Aorta (tissue), 5 donors: ENCODE measurements at regions not wholly inside any gene's neighbourhood (a gene's known extent, or its start where the extent isn't known, plus 50 kb on each side); places are given as distances from the start of the nearest gene placed in this dataset.

Source experiments
- ATAC-seq: fragments of 200-7000 bp; cut with Tn5 transposase; one replicate; pipeline ENCODE4 v1.9.1; 2022; ENCODE audit warnings: moderate library complexity; ENCODE audit not compliant: low FRiP score
- DNase-seq, 2 donors: peaks; one replicate each; pipeline ENCODE4 v3.0.0-alpha.2; 2020
- H3K27ac ChIP-seq, 2 donors: one replicate each; pipeline ENCODE4 v1.5.1; 2013; ENCODE audit warnings: low read length in 2 of 2, mild to moderate bottlenecking in 2 of 2, moderate library complexity in 2 of 2, control low read depth in 1 of 2, inconsistent platforms in 1 of 2, low read depth in 1 of 2
- H3K27me3 ChIP-seq, 2 donors: one replicate each; pipeline ENCODE4 v1.6.1; 2013; ENCODE audit warnings: control low read depth in 1 of 2, low read length in 1 of 2, mild to moderate bottlenecking in 1 of 2, moderate library complexity in 1 of 2; ENCODE audit not compliant: insufficient read depth in 2 of 2, control insufficient read depth in 1 of 2
- H3K36me3 ChIP-seq, 2 donors: one replicate each; pipeline ENCODE4 v1.6.1; 2013; ENCODE audit warnings: control low read depth in 1 of 2, low read length in 1 of 2, mild to moderate bottlenecking in 1 of 2; ENCODE audit not compliant: insufficient read depth in 2 of 2, control insufficient read depth in 1 of 2
- H3K4me1 ChIP-seq, 2 donors: one replicate each; pipeline ENCODE4 v1.6.1; 2013; ENCODE audit warnings: low read length in 2 of 2, control low read depth in 1 of 2, mild to moderate bottlenecking in 1 of 2, moderate library complexity in 1 of 2; ENCODE audit not compliant: insufficient read depth in 2 of 2, control insufficient read depth in 1 of 2
- H3K4me3 ChIP-seq, 2 donors: one replicate each; pipeline ENCODE4 v1.5.1; 2013; ENCODE audit warnings: low read length in 2 of 2, control low read depth in 1 of 2, mild to moderate bottlenecking in 1 of 2
- H3K9me3 ChIP-seq: one replicate; pipeline ENCODE4 v1.6.1; 2013; ENCODE audit warnings: mild to moderate bottlenecking, low read length; ENCODE audit not compliant: control insufficient read depth
- WGBS, 2 donors: extraction: QIAGEN DNeasy Blood & Tissue Kit; methylation state at CpG; one replicate each; pipeline ENCODE4 v1.1.7; 2013; 5-methylcytosine and 5-hydroxymethylcytosine counted together
- intact Hi-C, 2 donors: fragments of 100-400 bp; cut with DNase I; formaldehyde crosslinking; loops; one replicate each; pipeline versions ENCODE4 v1.14.2 to v1.15.0; 2022
- donor health status: healthy with polysubstance abuse.
- donor health status: Bipolar disorder and iron deficiency.
- donor health status: DM: no; HTN: no; CAD: no.
- donor health status: DM: no; HTN: no; CAD: no.
- donor health status: DM: yes; HTN: yes; CAD: no.

DNA sequence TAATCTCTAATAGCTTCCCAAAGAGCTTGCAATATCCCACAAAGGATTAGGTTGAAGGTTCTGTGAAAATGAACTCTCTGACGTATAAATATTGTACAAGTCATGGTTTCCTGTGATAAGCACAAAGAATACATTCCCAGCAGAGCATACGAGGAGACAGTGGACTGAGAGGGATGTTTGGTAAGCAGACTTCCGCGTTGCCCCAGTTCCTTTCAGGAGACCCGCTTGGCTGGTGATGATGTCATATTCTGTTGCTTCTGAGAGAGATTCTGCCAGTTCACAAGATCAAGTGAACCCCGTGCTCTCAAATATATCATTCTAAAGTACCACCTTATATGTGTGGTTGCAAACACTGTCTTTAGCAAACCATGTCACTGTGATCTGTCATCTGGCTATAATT lies 323.9 kb upstream of the CASK start:
- ATAC-seq (no peak), DNase-seq (no peak)
- H3K36me3 ChIP-seq, result no peaks in the 10 kb centered on the region
- no peak overlapping the region for H3K27ac ChIP-seq
- H3K4me1 ChIP-seq, result no peaks in the 10 kb centered on the region
- H3K4me3 ChIP-seq, result no peak overlapping the region
- WGBS, 2 donors, result 29 to 45% methylated on average over 6 of the region's 6 CpGs
- intact Hi-C loops, result no loop called here
- no peaks in the 10 kb centered on the region for H3K9me3 ChIP-seq
- H3K27me3 ChIP-seq, result no peaks in the 10 kb centered on the region

DNA sequence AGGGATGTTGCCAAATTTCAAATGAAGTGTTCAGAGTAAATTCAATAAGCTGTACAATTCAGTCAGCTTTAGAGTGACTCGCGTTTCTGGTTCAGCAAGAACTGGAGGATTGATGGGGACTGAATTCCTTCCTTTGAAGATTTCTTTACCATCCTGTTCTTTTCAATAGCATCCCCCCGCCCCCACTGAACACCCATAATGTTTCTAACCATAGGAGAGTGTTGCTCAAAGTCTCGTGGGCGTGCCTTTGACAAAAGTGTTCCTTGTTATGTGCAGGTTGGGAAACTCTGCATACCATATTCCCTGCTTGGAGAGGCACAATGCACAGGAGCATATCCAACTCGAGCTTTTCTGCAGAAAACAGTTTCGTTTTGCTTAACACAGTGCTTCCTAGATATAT lies 323.5 kb upstream of the CASK start:
- no peak for DNase-seq
- intact Hi-C loops, result no loop called here
- Histone ChIP-seq H3K27ac (no peak overlapping the region), H3K4me3 (no peak overlapping the region), H3K4me1 (no peaks in the 10 kb centered on the region), H3K27me3 (no peaks in the 10 kb centered on the region), H3K36me3 (no peaks in the 10 kb centered on the region), H3K9me3 (no peaks in the 10 kb centered on the region)
- ATAC-seq, result no peak
- WGBS, 2 donors, result 17 to 27% methylated on average over 7 of the region's 7 CpGs

DNA sequence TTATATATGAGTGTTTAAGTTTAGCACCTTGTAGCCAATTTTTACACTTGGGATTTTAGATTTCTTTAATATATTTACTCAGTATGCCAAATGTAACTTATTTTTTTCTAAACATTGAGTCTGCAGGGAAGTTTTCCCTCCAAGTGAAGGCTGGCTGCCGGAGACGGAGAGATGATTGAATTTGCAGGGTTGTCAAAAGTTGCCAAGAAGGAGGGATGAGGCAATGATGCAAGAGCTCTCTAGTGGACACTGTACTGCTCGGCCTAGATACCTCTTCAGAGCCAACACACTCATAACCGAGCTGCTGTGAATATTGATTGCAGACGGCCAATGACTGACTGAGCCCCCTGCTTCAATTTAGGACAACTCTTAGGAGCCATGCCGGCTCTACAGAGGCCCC lies 318.6 kb upstream of the CASK start:
- H3K27ac ChIP-seq, result no peak overlapping the region
- no peaks in the 10 kb centered on the region for H3K36me3 ChIP-seq
- no peaks in the 10 kb centered on the region for H3K4me1 ChIP-seq
- H3K4me3 ChIP-seq, result no peak overlapping the region
- 62 to 84% methylated on average over 6 of the region's 6 CpGs for WGBS, 2 donors
- no peaks in the 10 kb centered on the region for H3K9me3 ChIP-seq
- ATAC-seq (no peak), DNase-seq (no peak)
- H3K27me3 ChIP-seq, result no peaks in the 10 kb centered on the region
- intact Hi-C loops, result no loop called here

DNA sequence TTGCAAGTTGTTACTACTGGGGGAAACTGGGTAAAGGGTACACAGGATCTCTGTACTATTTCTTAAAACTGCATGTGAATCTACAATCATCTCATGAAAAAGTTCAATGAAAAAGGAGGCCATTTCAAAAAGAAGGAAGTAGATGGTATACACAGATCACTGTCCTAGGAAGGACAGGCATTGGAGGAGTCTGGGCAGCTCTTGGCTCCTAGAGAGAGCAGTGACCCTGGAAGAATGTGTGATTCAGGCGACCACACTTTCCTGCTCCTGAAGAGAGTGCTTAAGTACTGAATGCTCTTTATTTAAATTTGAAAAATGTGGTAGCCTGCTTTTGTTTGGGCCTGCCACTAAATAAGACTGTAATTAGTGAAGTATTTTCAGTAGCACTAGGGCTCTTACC lies 318.1 kb upstream of the CASK start:
- Histone ChIP-seq H3K9me3 (no peaks in the 10 kb centered on the region), H3K27ac (no peak overlapping the region), H3K36me3 (no peaks in the 10 kb centered on the region), H3K4me1 (no peaks in the 10 kb centered on the region), H3K27me3 (no peaks in the 10 kb centered on the region), H3K4me3 (no peak overlapping the region)
- no peak for DNase-seq
- no peak for ATAC-seq
- 50 to 87% methylated on average over 1 of the region's 1 CpG for WGBS, 2 donors
- intact Hi-C loops, result no loop called here

DNA sequence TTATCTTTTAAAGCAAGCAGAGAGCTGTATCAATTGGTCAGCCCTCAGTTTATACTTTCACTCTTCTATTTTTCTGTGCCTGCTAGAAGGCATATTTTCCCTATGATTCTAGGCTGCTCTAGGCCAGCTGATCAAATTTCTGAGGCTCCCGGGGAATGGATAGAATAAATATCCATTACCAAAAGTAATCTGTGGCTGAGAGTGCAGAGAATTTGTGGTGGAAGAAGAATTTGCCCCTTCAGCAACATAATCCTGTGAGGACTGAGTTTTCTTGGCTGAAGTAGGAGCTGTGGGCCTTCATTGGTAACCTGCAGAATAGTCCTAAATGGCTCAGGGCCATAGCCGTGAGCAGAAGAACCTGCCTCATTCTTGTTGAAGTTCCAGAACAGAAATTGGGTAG lies 314.6 kb upstream of the CASK start:
- no peaks in the 10 kb centered on the region for H3K27me3 ChIP-seq
- intact Hi-C loops, result no loop called here
- DNase-seq (no peak), ATAC-seq (no peak)
- H3K9me3 ChIP-seq, result no peaks in the 10 kb centered on the region
- H3K4me3 ChIP-seq, result no peak overlapping the region
- H3K4me1 ChIP-seq, result no peaks in the 10 kb centered on the region
- no peaks in the 10 kb centered on the region for H3K36me3 ChIP-seq
- WGBS, 2 donors, result 42 to 55% methylated on average over 2 of the region's 2 CpGs
- no peak overlapping the region for H3K27ac ChIP-seq

DNA sequence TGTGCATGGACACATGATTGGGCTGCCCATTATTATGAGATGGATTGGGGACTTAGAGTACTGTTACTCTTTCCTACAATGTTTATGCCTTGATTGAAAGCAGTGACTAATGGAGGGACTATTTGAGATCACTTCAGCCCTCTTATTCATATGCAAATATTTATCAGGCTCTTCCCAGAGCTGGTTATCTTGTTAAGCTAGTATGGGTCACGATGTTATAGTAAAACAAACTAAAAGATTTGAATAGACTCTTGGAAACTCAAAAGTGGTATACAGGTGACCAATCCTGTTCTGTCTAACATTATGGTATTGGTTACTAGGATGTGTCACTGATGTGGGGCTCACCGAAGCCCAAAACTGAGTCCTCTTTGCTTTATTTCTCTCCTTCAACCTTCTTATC lies 306.2 kb upstream of the CASK start:
- no peak for ATAC-seq
- Histone ChIP-seq H3K36me3 (no peaks in the 10 kb centered on the region), H3K27me3 (no peaks in the 10 kb centered on the region), H3K27ac (no peak overlapping the region), H3K4me3 (no peak overlapping the region), H3K9me3 (no peaks in the 10 kb centered on the region), H3K4me1 (no peaks in the 10 kb centered on the region)
- DNase-seq, result no peak
- intact Hi-C loops, result no loop called here
- WGBS, 2 donors, result 75 to 93% methylated on average over 2 of the region's 2 CpGs

DNA sequence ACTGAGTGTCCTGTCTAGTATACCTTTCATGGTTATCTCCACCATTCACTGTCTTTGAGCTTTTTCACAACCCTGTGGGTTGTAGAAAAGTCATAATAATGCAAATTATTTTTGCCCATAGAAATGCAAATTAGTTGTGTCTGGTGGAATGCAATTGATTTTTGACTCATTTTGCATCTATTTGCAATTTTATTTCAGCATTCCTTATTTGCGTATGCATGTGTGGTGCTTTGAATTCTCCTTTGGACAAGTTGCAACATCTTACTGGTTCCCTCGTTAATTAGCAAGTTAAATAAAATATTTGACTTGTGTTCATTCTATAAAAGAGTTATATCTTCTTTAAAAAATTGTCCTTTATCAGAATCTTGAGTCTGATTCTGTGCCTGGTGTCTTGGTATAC lies 297.3 kb upstream of the CASK start:
- H3K27me3 ChIP-seq, result no peaks in the 10 kb centered on the region
- H3K9me3 ChIP-seq, result no peaks in the 10 kb centered on the region
- H3K4me3 ChIP-seq, result no peak overlapping the region
- ATAC-seq (no peak), DNase-seq (no peak)
- 74 to 88% methylated on average over 2 of the region's 2 CpGs for WGBS, 2 donors
- no peaks in the 10 kb centered on the region for H3K36me3 ChIP-seq
- intact Hi-C loops, result no loop called here
- no peaks in the 10 kb centered on the region for H3K4me1 ChIP-seq
- H3K27ac ChIP-seq, result no peak overlapping the region

DNA sequence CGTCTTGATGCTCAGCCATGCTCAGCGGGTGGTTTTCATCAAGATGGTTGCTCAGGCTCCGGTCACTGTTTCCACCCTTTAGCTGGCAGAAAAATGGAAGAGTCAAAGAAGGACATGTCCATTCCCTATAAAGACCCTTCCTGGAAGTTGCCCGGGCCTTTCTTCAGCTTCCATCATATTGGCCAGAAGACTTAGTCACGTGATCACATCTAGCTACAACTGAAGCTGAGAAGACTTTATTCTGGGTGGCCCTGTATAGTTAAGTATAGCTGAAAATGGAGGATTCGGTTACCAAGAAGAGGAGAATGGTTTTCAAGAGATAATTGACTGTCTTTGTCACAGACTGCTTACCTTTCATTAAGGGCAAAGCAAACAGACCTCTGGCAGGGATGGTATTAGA lies 296.7 kb upstream of the CASK start:
- ATAC-seq (no peak), DNase-seq (no peak)
- no peak overlapping the region for H3K4me3 ChIP-seq
- no peaks in the 10 kb centered on the region for H3K36me3 ChIP-seq
- no peak overlapping the region for H3K27ac ChIP-seq
- intact Hi-C loops, result no loop called here
- no peaks in the 10 kb centered on the region for H3K9me3 ChIP-seq
- WGBS, 2 donors, result 74 to 76% methylated on average over 6 of the region's 6 CpGs
- H3K4me1 ChIP-seq, result no peaks in the 10 kb centered on the region
- no peaks in the 10 kb centered on the region for H3K27me3 ChIP-seq

DNA sequence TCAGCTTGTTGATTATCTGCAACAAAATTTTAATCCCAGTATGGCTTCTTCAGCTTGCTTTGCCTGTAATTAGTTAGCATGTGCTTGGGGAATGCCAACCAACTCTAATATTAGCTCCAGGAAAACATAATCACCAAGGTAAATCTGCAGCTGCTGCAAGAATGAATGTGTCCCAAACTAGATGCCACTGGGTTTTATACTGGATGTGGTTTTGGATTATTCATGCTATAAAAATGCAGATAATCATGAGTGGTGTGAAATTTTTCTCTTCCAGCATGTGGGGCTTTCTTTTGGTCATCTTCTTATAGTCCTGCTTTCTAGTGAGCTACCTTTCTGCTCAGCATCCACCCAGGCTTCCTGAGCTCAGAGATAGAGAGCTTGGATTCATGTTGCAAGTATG lies 295.9 kb upstream of the CASK start:
- ATAC-seq, result no peak

DNA sequence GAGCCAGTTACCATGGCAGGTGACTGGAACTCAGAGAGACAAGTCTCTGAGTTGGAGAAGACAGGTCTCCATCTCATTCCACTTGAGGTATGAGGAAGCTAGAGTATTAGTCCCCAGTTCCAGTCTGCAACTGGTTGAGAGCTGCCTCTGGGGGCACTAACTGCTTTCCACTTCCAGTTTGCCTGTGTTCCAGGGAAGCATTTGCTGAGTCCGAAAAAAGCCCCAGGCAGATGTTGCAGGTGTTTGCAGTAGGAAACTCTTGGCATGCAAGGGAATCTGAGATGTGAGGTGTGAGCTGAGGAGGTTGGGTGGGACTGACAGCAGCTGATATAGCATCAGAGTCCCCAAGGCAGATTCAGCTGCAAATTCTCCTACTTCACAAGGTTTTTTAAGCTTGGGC lies 272.2 kb upstream of the CASK start:
- H3K27me3 ChIP-seq, result no peaks in the 10 kb centered on the region
- no peak overlapping the region for H3K4me3 ChIP-seq
- ATAC-seq (no peak), DNase-seq (no peak)
- intact Hi-C loops, result no loop called here
- no peak overlapping the region for H3K27ac ChIP-seq
- WGBS, 2 donors, result 45 to 77% methylated on average over 1 of the region's 1 CpG
- no peaks in the 10 kb centered on the region for H3K4me1 ChIP-seq
- no peaks in the 10 kb centered on the region for H3K36me3 ChIP-seq
- H3K9me3 ChIP-seq, result no peaks in the 10 kb centered on the region

More for the DNA sequence above, 295.9 kb upstream of the CASK start:
- Histone ChIP-seq H3K27ac (no peak overlapping the region), H3K4me1 (no peaks in the 10 kb centered on the region), H3K4me3 (no peak overlapping the region), H3K27me3 (no peaks in the 10 kb centered on the region), H3K36me3 (no peaks in the 10 kb centered on the region), H3K9me3 (no peaks in the 10 kb centered on the region)
- DNase-seq, result no peak
- intact Hi-C loops, result no loop called here
